ENCODE measurements at regions not wholly inside any gene's neighbourhood (a gene's known extent, or its start where the extent isn't known, plus 50 kb on each side); places are given as distances from the start of the nearest gene placed in this dataset.

GRCh38 chrX:76228499-76228898 lies 55.6 kb downstream of the PBDC1 start:
- no peak for DNase-seq
- in situ Hi-C loops (cut with MboI; ENCODE audit: low pct_unique_long_range_greater_than_20kb, low sequenced_read_pairs), result no loop called here

GRCh38 chrX:76248901-76249300 lies 76.0 kb downstream of the PBDC1 start:
- in situ Hi-C loops (cut with MboI; ENCODE audit: low pct_unique_long_range_greater_than_20kb, low sequenced_read_pairs), result no loop called here

GRCh38 chrX:76253432-76253831 lies 80.6 kb downstream of the PBDC1 start:
- in situ Hi-C loops (cut with MboI; ENCODE audit: low pct_unique_long_range_greater_than_20kb, low sequenced_read_pairs), result no loop called here
- peak; percentile 58 for DNase-seq

More at GRCh38 chrX:76248901-76249300, 76.0 kb downstream of the PBDC1 start:
- DNase-seq, result no peak

- in situ Hi-C loops (cut with MboI; ENCODE audit: low pct_unique_long_range_greater_than_20kb, low sequenced_read_pairs), result no loop called here
- DNase-seq, result peak; percentile 64
Measured at GRCh38 chrX:76279007-76279406, 106.1 kb downstream of the PBDC1 start.

Measured in KBM-7 (cell line).